K562 (cell line): ENCODE measurements at regions not wholly inside any gene's neighbourhood (a gene's known extent, or its start where the extent isn't known, plus 50 kb on each side); places are given as distances from the start of the nearest gene placed in this dataset.
A peak's percentile ranks its signal among the peaks of the same experiment; 100 is the strongest.

Experiments used
- ATAC-seq: fragments of 200-7000 bp; cut with Tn5 transposase; 3 replicates; pipeline ENCODE4 v1.9.1; 2020; ENCODE audit warnings: moderate library complexity
- BruUV-seq: library from RNA; stranded (reverse); fragments of 400-500 nt; replicated peaks from 2 replicates; lab custom pipeline; 2021; lab: Mats Ljungman, UMichigan
- CTCF ChIA-PET: fragments of 300-600 bp; formaldehyde crosslinking; extraction: SDS; loops from one replicate; lab custom pipeline; 2021; ENCODE audit warnings: low intra/inter-chr PET ratio; lab: Yijun Ruan, JAX
- POLR2A ChIA-PET: fragments of 300-600, 350-650 bp; sonication (Branson Sonifier 250); formaldehyde crosslinking; extraction: SDS; loops from one replicate; lab custom pipeline; 2021; ENCODE audit warnings: antibody characterized with exemption, inconsistent platforms; lab: Yijun Ruan, JAX
- DNase-seq, 4 experiments: peaks; one replicate each; pipeline versions ENCODE4 v3.0.0 to v3.0.0-alpha.2; 2011 to 2018; ENCODE audit warnings: low spot score in 3 of 4, mixed read lengths in 3 of 4; ENCODE audit errors: extremely low read depth in 1 of 4
- FAIRE-seq: peaks from 2 replicates; lab custom pipeline; 2011; peaks lifted over from hg19 to GRCh38; lab: Jason Lieb, UNC
- H2AFZ ChIP-seq: 2 replicates; pipeline ENCODE4 v1.6.0; 2011; ENCODE audit warnings: low read depth, low read length, control low read depth, inconsistent platforms
- H3K27ac ChIP-seq: fragments of 200-600 bp; 3 replicates; pipeline ENCODE4 v1.8.0; 2011; ENCODE audit warnings: low read depth, mild to moderate bottlenecking, control low read depth, inconsistent platforms, low read length, moderate library complexity, mixed read lengths; ENCODE audit errors: extremely low read depth
- H3K27me3 ChIP-seq, 2 experiments: fragments of 300-600 bp in 1 of 2; 2 replicates in 1 of 2; 3 replicates in 1 of 2; pipeline versions ENCODE4 v1.6.0 to v1.8.0; 2011; ENCODE audit warnings: inconsistent platforms in 2 of 2, low read length in 2 of 2, mild to moderate bottlenecking in 1 of 2, mixed read lengths in 1 of 2, moderate library complexity in 1 of 2; ENCODE audit not compliant: control insufficient read depth in 2 of 2, insufficient read depth in 2 of 2
- H3K36me3 ChIP-seq: fragments of 300-600 bp; 3 replicates; pipeline ENCODE4 v1.8.0; 2011; ENCODE audit warnings: mild to moderate bottlenecking, low read length, inconsistent platforms; ENCODE audit not compliant: control insufficient read depth, insufficient read depth
- H3K4me1 ChIP-seq, 2 experiments: fragments of 200-600 bp in 1 of 2; replicated peaks in 1 of 2; 2 replicates in 1 of 2; 3 replicates in 1 of 2; pipeline versions ENCODE4 v1.5.1 to v1.8.0; 2011; ENCODE audit warnings: inconsistent platforms in 2 of 2, low read length in 2 of 2, mild to moderate bottlenecking in 1 of 2, mixed read lengths in 1 of 2, moderate library complexity in 1 of 2; ENCODE audit not compliant: control insufficient read depth in 2 of 2, insufficient read depth in 2 of 2
- H3K4me2 ChIP-seq: 2 replicates; pipeline ENCODE4 v1.6.1; 2011; ENCODE audit warnings: low read length, control low read depth, inconsistent platforms, mixed read lengths; ENCODE audit not compliant: insufficient read depth
- H3K4me3 ChIP-seq: fragments of 200-600 bp; sonication (generic), shearing (Covaris generic); 2 replicates; pipeline ENCODE4 v1.5.1; 2016; ENCODE audit warnings: control low read depth, inconsistent platforms
- H3K79me2 ChIP-seq: fragments of 200-600 bp; 3 replicates; pipeline ENCODE4 v1.8.0; 2011; ENCODE audit warnings: low read length, inconsistent platforms; ENCODE audit not compliant: control insufficient read depth, insufficient read depth
- H3K9ac ChIP-seq, 2 experiments: 2 replicates each; pipeline versions ENCODE4 v1.6.0 to v1.6.1; 2011; ENCODE audit warnings: low read depth in 2 of 2, low read length in 2 of 2, control low read depth in 1 of 2, inconsistent platforms in 1 of 2, mild to moderate bottlenecking in 1 of 2, mixed read lengths in 1 of 2; ENCODE audit not compliant: insufficient read depth in 1 of 2
- H3K9me1 ChIP-seq: one replicate; pipeline ENCODE4 v1.6.0; 2011; ENCODE audit warnings: inconsistent platforms, mild to moderate bottlenecking, low read length, moderate library complexity; ENCODE audit not compliant: control insufficient read depth, insufficient read depth
- H3K9me3 ChIP-seq: replicated peaks from 2 replicates; pipeline ENCODE4 v1.5.1; 2011; ENCODE audit warnings: low read depth, low read length, inconsistent platforms; ENCODE audit not compliant: control insufficient read depth, insufficient read depth
- H4K20me1 ChIP-seq: replicated peaks from 2 replicates; pipeline ENCODE4 v1.6.1; 2011; ENCODE audit warnings: low read length, inconsistent platforms, mixed read lengths; ENCODE audit not compliant: control insufficient read depth, insufficient read depth
- ARID3B ChIP-seq: fragments of 250-450 bp; sonication (Bioruptor Pico); IDR thresholded peaks from 2 replicates; pipeline ENCODE4 v1.4.0; 2020; ENCODE audit warnings: borderline replicate concordance
- EGR1 ChIP-seq: fragments of 450-650 bp; conservative IDR thresholded peaks from 2 replicates; pipeline ENCODE4 v1.6.1; 2017; ENCODE audit warnings: mild to moderate bottlenecking
- MAFF ChIP-seq: IDR thresholded peaks from 2 replicates; pipeline ENCODE4 v1.6.1; 2012; ENCODE audit warnings: low read length, improper control_type of control experiment
- MXI1 ChIP-seq: IDR thresholded peaks from 2 replicates; pipeline ENCODE4 v1.6.1; 2011; ENCODE audit warnings: low read depth, mild to moderate bottlenecking, improper control_type of control experiment, low read length
- POLR2G ChIP-seq: fragments of 200-400 bp; formaldehyde crosslinking; IDR thresholded peaks from 2 replicates; pipeline ENCODE4 v1.6.1; 2017; ENCODE audit warnings: low read depth, mild to moderate bottlenecking, antibody characterized with exemption, low read length, moderate library complexity
- ZKSCAN1 ChIP-seq: fragments of 150-350 bp; IDR thresholded peaks from 2 replicates; pipeline ENCODE4 v1.6.1; 2016; ENCODE audit warnings: low read depth, low read length
- ZNF197 ChIP-seq: fragments of 200-800 bp; sonication (Bioruptor generic); IDR thresholded peaks from 2 replicates; pipeline ENCODE4 v1.6.1; 2016; ENCODE audit warnings: low read depth, missing genetic modification characterization, missing compliant biosample characterization
- ZNF232 ChIP-seq: sonication (generic); formaldehyde crosslinking; IDR thresholded peaks from 2 replicates; pipeline ENCODE4 v1.8.0; 2022; ENCODE audit warnings: mild to moderate bottlenecking, missing genetic modification reagents
- ZNF707 ChIP-seq: fragments of 250-450 bp; sonication (Bioruptor Pico); conservative IDR thresholded peaks from 2 replicates; pipeline ENCODE4 v1.8.0; 2022; ENCODE audit warnings: inconsistent platforms, mild to moderate bottlenecking, moderate library complexity
- WGBS: fragments of 100-300 bp; shearing (Covaris generic); methylation state at CpG from one replicate; pipeline ENCODE4 v1.1.6; 2016; ENCODE audit warnings: low coverage, mixed read lengths; ENCODE audit not compliant: insufficient coverage; ENCODE audit errors: missing lambda C conversion rate; 5-methylcytosine and 5-hydroxymethylcytosine counted together
- in situ Hi-C: fragments of 300-500 bp; cut with MboI; formaldehyde crosslinking; loops from 4 replicates; pipeline ENCODE4 v1.15.0; 2018; ENCODE audit warnings: inconsistent platforms, mixed read lengths
- intact Hi-C: fragments of 100-400 bp; cut with micrococcal nuclease; formaldehyde crosslinking; loops from 2 replicates; pipeline ENCODE4 v1.14.2; 2022

DNA sequence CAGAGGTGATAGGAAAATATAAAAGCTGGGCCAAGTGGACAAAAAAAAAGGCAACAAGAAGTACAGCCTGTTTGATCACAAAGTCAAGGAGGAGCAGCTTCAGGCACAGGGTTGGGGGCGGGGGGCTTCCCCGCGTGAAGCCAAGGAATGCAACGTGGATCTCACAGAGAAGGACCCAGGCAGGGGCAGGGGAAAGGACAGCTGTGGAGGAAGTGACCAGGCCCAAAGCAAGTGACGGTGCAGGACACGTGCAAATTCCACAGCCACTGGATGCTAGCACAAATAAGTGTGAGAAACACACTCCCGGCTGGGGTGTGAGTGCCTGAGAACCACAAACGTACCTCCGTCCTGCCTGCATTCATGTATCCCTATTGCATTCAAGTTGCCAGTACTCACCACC is 77.7 kb upstream of the DSCAM start (continued):
- TF ChIP-seq ZNF232 (CRISPR knock-in tag) (no peak), ZNF197 (no peak), ZKSCAN1 (no peak), EGR1 (no peak)

DNA sequence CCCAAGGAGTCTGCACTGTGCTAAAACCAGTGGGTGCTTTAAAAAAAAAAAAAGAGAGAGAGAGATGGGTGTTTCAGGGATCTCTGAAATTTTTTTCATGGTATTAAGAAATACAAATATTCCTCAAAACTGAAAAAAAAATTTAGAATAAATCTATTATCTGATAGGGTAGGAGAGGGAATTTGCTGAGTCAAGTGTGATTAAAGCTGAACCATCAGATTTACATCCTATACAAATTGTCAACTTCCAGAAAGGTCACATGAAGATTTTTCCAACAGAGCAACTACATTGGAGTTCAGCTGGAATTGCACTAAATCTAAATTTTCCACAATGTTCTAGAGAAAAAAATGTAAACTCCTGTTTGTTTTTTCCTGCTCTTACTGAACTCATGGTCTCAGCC is 79.3 kb upstream of the DSCAM start:
- Histone ChIP-seq H3K27ac (no peak overlapping the region), H3K79me2 (no peaks in the 10 kb centered on the region), H2AFZ (no peak overlapping the region), H3K27me3 (no peaks in the 10 kb centered on the region), H4K20me1 (no peaks in the 10 kb centered on the region), H3K9ac (no peak overlapping the region), H3K4me3 (no peak overlapping the region), H3K9me1 (no peaks in the 10 kb centered on the region), H3K4me2 (no peak overlapping the region), H3K36me3 (no peaks in the 10 kb centered on the region), H3K9me3 (no peaks in the 10 kb centered on the region), H3K4me1 (no peaks in the 10 kb centered on the region)
- ChIA-PET CTCF (interaction anchor here (0.6 kb wide), 1 partner anchor 698 kb away, joined by 3 read pairs; no protein-coding TSS in a partner anchor), POLR2A (no interaction called here)
- DNase-seq, result no peak
- ATAC-seq, result no peak
- intact Hi-C loops (no loop called here), in situ Hi-C loops (no loop called here)
- no TSS peak for BruUV-seq
- no peak for FAIRE-seq
- TF ChIP-seq MXI1 (no peak), MAFF (peak; percentile 12; the same call in 1 of the 2 replicates)

DNA sequence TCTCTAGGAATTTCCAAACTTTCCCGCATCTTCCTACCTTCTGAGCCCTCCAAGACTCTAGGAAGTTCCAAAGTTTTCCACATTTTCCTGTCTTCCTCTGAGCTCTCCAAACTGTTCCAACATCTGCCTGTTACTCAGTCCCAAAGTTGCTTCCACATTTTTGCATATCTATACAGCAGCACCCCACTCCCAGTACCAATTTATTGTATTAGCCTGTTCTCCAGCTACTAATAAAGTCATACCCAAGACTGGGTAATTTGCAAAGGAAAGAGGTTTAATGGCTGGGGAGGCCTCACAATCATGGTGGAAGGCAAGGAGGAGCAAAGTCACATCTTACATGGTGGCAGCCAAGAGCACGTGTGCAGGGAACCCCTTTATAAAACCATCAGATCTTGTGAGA is 82.9 kb upstream of the DSCAM start:
- H3K27ac ChIP-seq, result no peak overlapping the region
- no TSS peak for BruUV-seq
- H3K79me2 ChIP-seq, result no peaks in the 10 kb centered on the region
- H3K9ac ChIP-seq, result no peak overlapping the region
- in situ Hi-C loops, result no loop called here
- CTCF ChIA-PET, result no interaction called here
- intact Hi-C loops, result no loop called here
- no peaks in the 10 kb centered on the region for H4K20me1 ChIP-seq
- no peaks in the 10 kb centered on the region for H3K9me1 ChIP-seq
- 0% methylated on average over 2 of the region's 2 CpGs for WGBS
- H3K9me3 ChIP-seq, result no peaks in the 10 kb centered on the region; the same call in 1 of the 2 replicates
- no peak for ATAC-seq
- TF ChIP-seq POLR2G, result no peak
- TF ChIP-seq ZNF707 (CRISPR knock-in tag), result peak; percentile 64; the same call in 1 of the 2 replicates
- no peak for TF ChIP-seq ARID3B (CRISPR knock-in tag)
- TF ChIP-seq, all 486 proteins: peak for 1
- Histone ChIP-seq H3K4me3 (no peak overlapping the region), H3K27me3 (no peaks in the 10 kb centered on the region), H3K4me1 (no peaks in the 10 kb centered on the region), H3K36me3 (no peaks in the 10 kb centered on the region), H2AFZ (no peak overlapping the region), H3K4me2 (no peak overlapping the region)
- DNase-seq (no peak), FAIRE-seq (no peak)
- POLR2A ChIA-PET, result no interaction called here
